KMS-11 (cell line): ENCODE measurements at regions not wholly inside any gene's neighbourhood (a gene's known extent, or its start where the extent isn't known, plus 50 kb on each side); places are given as distances from the start of the nearest gene placed in this dataset.

ENCODE experiments used
- H2AFZ ChIP-seq: fragments of 200-600 bp; sonication (generic); 2 replicates; pipeline ENCODE4 v1.6.1; 2016; ENCODE audit warnings: antibody characterized with exemption, mixed run types, low read depth
- H3K27ac ChIP-seq: fragments of 200-600 bp; sonication (generic); 2 replicates; pipeline ENCODE4 v1.6.1; 2016; ENCODE audit warnings: mild to moderate bottlenecking, mixed run types
- H3K27me3 ChIP-seq: fragments of 200-600 bp; sonication (generic); 2 replicates; pipeline ENCODE4 v1.6.1; 2017; ENCODE audit warnings: mild to moderate bottlenecking, low read depth, mixed run types, moderate library complexity; ENCODE audit not compliant: insufficient read depth
- H3K36me3 ChIP-seq: fragments of 200-600 bp; sonication (generic); 2 replicates; pipeline ENCODE4 v1.6.1; 2017; ENCODE audit warnings: mild to moderate bottlenecking, mixed run types; ENCODE audit not compliant: insufficient read depth
- H3K4me1 ChIP-seq: fragments of 200-600 bp; sonication (generic); 2 replicates; pipeline ENCODE4 v1.6.1; 2016; ENCODE audit warnings: mild to moderate bottlenecking, low read depth, mixed run types; ENCODE audit not compliant: poor library complexity, severe bottlenecking
- H3K4me2 ChIP-seq: fragments of 200-600 bp; sonication (generic); 2 replicates; pipeline ENCODE4 v1.7.0; 2016; ENCODE audit warnings: mild to moderate bottlenecking, mixed run types
- H3K4me3 ChIP-seq: fragments of 200-600 bp; sonication (generic); IDR thresholded peaks from 2 replicates; pipeline ENCODE4 v1.6.1; 2017; ENCODE audit warnings: low read depth, low read length, mixed read lengths; ENCODE audit not compliant: insufficient read depth
- H3K79me2 ChIP-seq: fragments of 200-600 bp; sonication (generic); 2 replicates; pipeline ENCODE4 v1.6.1; 2016; ENCODE audit warnings: low read depth, mixed run types; ENCODE audit not compliant: insufficient read depth
- H3K9ac ChIP-seq: fragments of 200-600 bp; sonication (generic); 2 replicates; pipeline ENCODE4 v1.6.1; 2016; ENCODE audit warnings: mild to moderate bottlenecking, mixed run types
- H4K20me1 ChIP-seq: fragments of 200-600 bp; sonication (generic); 2 replicates; pipeline ENCODE4 v1.6.1; 2016; ENCODE audit warnings: mild to moderate bottlenecking, mixed run types; ENCODE audit not compliant: insufficient read depth
- TF ChIP-seq, protein P1 (sequence below): fragments of 200-600 bp; sonication (generic); conservative IDR thresholded peaks from 2 replicates; pipeline ENCODE4 v1.6.1; 2017; ENCODE audit warnings: low read depth, mild to moderate bottlenecking, antibody characterized with exemption, low read length, moderate library complexity, mixed read lengths

DNA sequence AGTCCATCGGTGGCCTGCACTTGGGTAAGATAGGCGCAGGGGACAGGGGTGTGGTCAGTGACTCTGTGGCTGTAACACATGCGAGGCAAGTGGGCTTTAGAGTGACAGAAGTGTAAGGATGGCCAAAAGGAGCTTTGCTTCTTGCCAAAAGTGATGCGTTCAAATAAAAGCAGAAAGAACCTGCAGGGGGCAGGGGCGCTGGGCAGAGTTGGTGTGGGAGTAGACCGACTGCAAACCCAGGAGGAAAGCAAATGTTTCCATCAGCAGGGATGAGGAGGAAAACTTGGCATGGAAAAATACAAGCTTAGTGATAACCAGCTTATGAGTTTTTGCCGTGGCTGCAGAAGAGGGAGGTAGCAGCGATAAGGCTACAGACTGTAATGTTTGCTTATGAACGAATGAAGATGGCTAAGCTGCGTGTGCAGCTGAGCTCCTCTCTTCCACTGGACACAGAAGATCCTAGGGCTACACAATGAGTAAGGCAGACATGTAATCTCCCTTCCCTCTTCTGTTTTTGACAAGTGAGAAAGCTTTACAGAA is 149.4 kb downstream of the WNT5A start:
- H3K4me1 ChIP-seq = no peaks in the 10 kb centered on the region
- no peak overlapping the region for H3K27ac ChIP-seq
- H3K79me2 ChIP-seq = no peaks in the 10 kb centered on the region
- H2AFZ ChIP-seq = no peak overlapping the region
- no peak overlapping the region for H3K9ac ChIP-seq
- no peaks in the 10 kb centered on the region for H3K36me3 ChIP-seq
- no peaks in the 10 kb centered on the region for H4K20me1 ChIP-seq
- H3K4me3 ChIP-seq = no peak overlapping the region
- no peaks in the 10 kb centered on the region for H3K27me3 ChIP-seq
- H3K4me2 ChIP-seq = no peak overlapping the region
- TF ChIP-seq, protein P1, sequence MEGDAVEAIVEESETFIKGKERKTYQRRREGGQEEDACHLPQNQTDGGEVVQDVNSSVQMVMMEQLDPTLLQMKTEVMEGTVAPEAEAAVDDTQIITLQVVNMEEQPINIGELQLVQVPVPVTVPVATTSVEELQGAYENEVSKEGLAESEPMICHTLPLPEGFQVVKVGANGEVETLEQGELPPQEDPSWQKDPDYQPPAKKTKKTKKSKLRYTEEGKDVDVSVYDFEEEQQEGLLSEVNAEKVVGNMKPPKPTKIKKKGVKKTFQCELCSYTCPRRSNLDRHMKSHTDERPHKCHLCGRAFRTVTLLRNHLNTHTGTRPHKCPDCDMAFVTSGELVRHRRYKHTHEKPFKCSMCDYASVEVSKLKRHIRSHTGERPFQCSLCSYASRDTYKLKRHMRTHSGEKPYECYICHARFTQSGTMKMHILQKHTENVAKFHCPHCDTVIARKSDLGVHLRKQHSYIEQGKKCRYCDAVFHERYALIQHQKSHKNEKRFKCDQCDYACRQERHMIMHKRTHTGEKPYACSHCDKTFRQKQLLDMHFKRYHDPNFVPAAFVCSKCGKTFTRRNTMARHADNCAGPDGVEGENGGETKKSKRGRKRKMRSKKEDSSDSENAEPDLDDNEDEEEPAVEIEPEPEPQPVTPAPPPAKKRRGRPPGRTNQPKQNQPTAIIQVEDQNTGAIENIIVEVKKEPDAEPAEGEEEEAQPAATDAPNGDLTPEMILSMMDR = no peak

DNA sequence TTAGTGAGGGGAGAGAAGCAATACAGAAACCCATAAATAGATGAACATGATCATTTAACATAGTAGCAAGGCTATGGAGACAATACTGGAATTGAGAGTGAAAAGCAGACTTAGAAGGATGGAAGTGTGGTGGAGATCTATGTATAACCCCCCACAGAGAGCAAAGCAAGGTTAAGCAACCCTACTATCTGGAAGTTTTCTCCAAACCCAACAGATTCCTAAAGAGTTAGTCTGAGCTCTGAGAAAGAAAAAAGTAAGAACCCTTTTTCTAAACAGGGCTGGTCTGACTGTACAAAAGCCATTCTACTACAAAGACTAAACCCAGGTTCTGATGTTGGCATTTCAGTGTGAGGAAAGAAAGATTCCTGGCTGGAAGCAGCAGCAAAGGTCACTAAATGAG is 153.2 kb downstream of the WNT5A start:
- Histone ChIP-seq H3K27me3 (no peaks in the 10 kb centered on the region), H3K9ac (no peak overlapping the region), H3K27ac (no peak overlapping the region), H4K20me1 (no peaks in the 10 kb centered on the region), H3K4me3 (no peak overlapping the region), H3K4me2 (no peak overlapping the region), H3K79me2 (no peaks in the 10 kb centered on the region), H3K4me1 (no peaks in the 10 kb centered on the region), H3K36me3 (no peaks in the 10 kb centered on the region), H2AFZ (no peak overlapping the region)
- TF ChIP-seq, protein P1 = no peak

DNA sequence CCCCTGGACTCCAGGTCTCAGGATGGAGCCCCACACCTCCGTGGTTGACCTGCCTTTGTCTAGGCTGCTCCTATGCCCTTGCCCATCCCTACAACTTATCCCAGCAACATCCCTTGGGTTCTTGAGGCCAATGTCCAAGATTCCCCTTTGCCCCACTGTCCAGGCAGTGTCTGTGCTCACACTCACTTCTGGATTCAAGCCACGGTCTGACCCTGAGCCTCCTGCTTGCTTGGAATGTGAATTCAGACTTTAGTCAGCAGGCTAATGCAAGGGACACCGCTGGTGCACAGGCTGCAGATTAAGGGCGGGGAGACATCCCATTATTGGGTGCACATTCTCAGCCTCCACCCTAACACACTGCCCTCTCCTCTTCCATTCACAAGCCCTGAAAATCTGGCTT is 154.1 kb downstream of the WNT5A start:
- TF ChIP-seq, protein P1 = no peak
- Histone ChIP-seq H3K4me1 (no peaks in the 10 kb centered on the region), H3K79me2 (no peaks in the 10 kb centered on the region), H3K4me3 (no peak overlapping the region), H3K4me2 (no peak overlapping the region), H3K36me3 (no peaks in the 10 kb centered on the region), H3K27ac (no peak overlapping the region), H2AFZ (no peak overlapping the region), H3K9ac (no peak overlapping the region), H4K20me1 (no peaks in the 10 kb centered on the region), H3K27me3 (no peaks in the 10 kb centered on the region)

DNA sequence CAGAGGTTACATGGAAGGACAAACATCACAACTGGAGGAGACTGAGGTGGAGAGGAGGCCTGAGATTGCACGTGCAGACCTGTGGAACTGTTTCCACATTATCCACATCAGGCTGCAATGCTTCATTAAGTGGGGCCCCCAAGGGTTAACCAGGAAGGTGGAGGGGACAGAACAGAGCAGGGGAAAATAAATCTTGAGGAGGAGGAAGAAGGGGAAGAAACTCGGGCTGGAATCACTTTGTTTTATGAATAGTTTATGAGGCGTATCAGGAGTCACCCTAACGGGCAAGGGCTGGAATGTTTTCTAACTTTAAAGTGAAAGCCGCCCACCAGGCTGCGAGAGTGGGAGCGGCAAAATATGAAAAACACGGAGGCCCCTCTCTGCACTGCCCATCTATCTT is 154.9 kb downstream of the WNT5A start:
- Histone ChIP-seq H2AFZ (no peak overlapping the region), H3K4me3 (no peak overlapping the region), H3K4me1 (no peaks in the 10 kb centered on the region), H3K27me3 (no peaks in the 10 kb centered on the region), H4K20me1 (no peaks in the 10 kb centered on the region), H3K36me3 (no peaks in the 10 kb centered on the region), H3K27ac (no peak overlapping the region), H3K79me2 (no peaks in the 10 kb centered on the region), H3K9ac (no peak overlapping the region), H3K4me2 (no peak overlapping the region)
- TF ChIP-seq, protein P1 = no peak
